HG02852 (cell line): ENCODE measurements at regions not wholly inside any gene's neighbourhood (a gene's known extent, or its start where the extent isn't known, plus 50 kb on each side); places are given as distances from the start of the nearest gene placed in this dataset.
"Not testable (repeated sequence)": the region's sequence is repeated elsewhere in the genome, so short reads cannot be mapped to it uniquely, and the experiment has no call there.

Experiments used
- ATAC-seq: cut with Tn5 transposase; IDR thresholded peaks from one replicate; pipeline ENCODE4 v1.9.1; 2021; ENCODE audit warnings: mild to moderate bottlenecking, moderate library complexity; ENCODE audit not compliant: unreplicated experiment

- ATAC-seq, result not testable (repeated sequence)
Measured at GRCh38 chr10:33867199-33867789, 532.8 kb upstream of the NRP1 start.

GRCh38 chr10:33863352-33863751 lies 528.9 kb upstream of the NRP1 start:
- no peak for ATAC-seq

GRCh38 chr10:33862536-33863105 lies 528.2 kb upstream of the NRP1 start:
- no peak for ATAC-seq

GRCh38 chr10:33861833-33862232 lies 527.4 kb upstream of the NRP1 start:
- ATAC-seq, result no peak

GRCh38 chr10:33861016-33861704 lies 526.7 kb upstream of the NRP1 start:
- ATAC-seq, result no peak

- ATAC-seq, result no peak
Measured at GRCh38 chr10:33860552-33860951, 526.1 kb upstream of the NRP1 start.

- ATAC-seq, result no peak
Measured at GRCh38 chr10:33859319-33860022, 525.0 kb upstream of the NRP1 start.

- no peak for ATAC-seq
Measured at GRCh38 chr10:33858326-33858725, 523.9 kb upstream of the NRP1 start.

- not testable (repeated sequence) for ATAC-seq
Measured at GRCh38 chr10:33853221-33853620, 518.8 kb upstream of the NRP1 start.

- ATAC-seq, result no peak
Measured at GRCh38 chr10:33843379-33843778, 508.9 kb upstream of the NRP1 start.

- ATAC-seq, result no peak
Measured at GRCh38 chr10:33841678-33842077, 507.2 kb upstream of the NRP1 start.

- no peak for ATAC-seq
Measured at GRCh38 chr10:33838731-33839130, 504.3 kb upstream of the NRP1 start.

GRCh38 chr10:33837736-33838135 lies 503.3 kb upstream of the NRP1 start:
- no peak for ATAC-seq

GRCh38 chr10:33835556-33835955 lies 501.1 kb upstream of the NRP1 start:
- ATAC-seq, result no peak

GRCh38 chr10:33833566-33833965 lies 499.1 kb upstream of the NRP1 start:
- ATAC-seq, result no peak

GRCh38 chr10:33832124-33832787 lies 497.8 kb upstream of the NRP1 start:
- no peak for ATAC-seq

- ATAC-seq, result no peak
Measured at GRCh38 chr10:33831591-33831990, 497.1 kb upstream of the NRP1 start.

- not testable (repeated sequence) for ATAC-seq
Measured at GRCh38 chr10:33829899-33830298, 495.4 kb upstream of the NRP1 start.

GRCh38 chr10:33828592-33828991 lies 494.1 kb upstream of the NRP1 start:
- no peak for ATAC-seq

GRCh38 chr10:33826186-33826585 lies 491.7 kb upstream of the NRP1 start:
- no peak for ATAC-seq

GRCh38 chr10:33822774-33823173 lies 488.3 kb upstream of the NRP1 start:
- no peak for ATAC-seq
